ENCODE measurements at regions not wholly inside any gene's neighbourhood (a gene's known extent, or its start where the extent isn't known, plus 50 kb on each side); places are given as distances from the start of the nearest gene placed in this dataset.

GRCh38 chr15:68499620-68500312 is 67.8 kb upstream of the ITGA11 start:
- dilution Hi-C loops (cut with MboI; ENCODE audit: extremely low pct_ligation_motif_present, low sequenced_read_pairs), result no loop called here
- no peak for FAIRE-seq

GRCh38 chr15:68500363-68501258 is 68.6 kb upstream of the ITGA11 start:
- H3K27ac ChIP-seq (ENCODE audit: control insufficient read depth, insufficient read depth, low read length), result no peak overlapping the region
- no peaks in the 10 kb centered on the region for H3K4me1 ChIP-seq (ENCODE audit: control insufficient read depth, extremely low read depth, insufficient read depth, low read length)
- FAIRE-seq (no peak), DNase-seq (ENCODE audit: low read depth, low spot score) (no peak)
- no peaks in the 10 kb centered on the region for H3K36me3 ChIP-seq (ENCODE audit: control insufficient read depth in 2 of 2, extremely low read depth in 1 of 2, insufficient read depth in 2 of 2, low read length in 2 of 2)
- H3K79me2 ChIP-seq (ENCODE audit: control insufficient read depth, insufficient read depth, low read length), result no peaks in the 10 kb centered on the region
- H3K27me3 ChIP-seq (ENCODE audit: control insufficient read depth, extremely low read depth, insufficient read depth, low read length), result peaks cover 5% of the 10 kb centered on the region
- no peak overlapping the region for H3K9ac ChIP-seq (ENCODE audit: control insufficient read depth, extremely low read depth, insufficient read depth, low read length)
- H4K20me1 ChIP-seq (ENCODE audit: control insufficient read depth, extremely low read depth, insufficient read depth, low read length), result no peaks in the 10 kb centered on the region
- no peaks in the 10 kb centered on the region for H3K9me3 ChIP-seq (ENCODE audit: control insufficient read depth, low read depth, low read length)
- TF ChIP-seq CTCF (optimal IDR thresholded peaks at IDR 0.05 in 1 of 3, IDR thresholded peaks at IDR 0.05 in 1 of 3, conservative IDR thresholded peaks at IDR 0.05 in 1 of 3; ENCODE audit: extremely low read depth in 1 of 3, insufficient read depth in 2 of 3, low read length in 3 of 3), result no peak
- no peak for TF ChIP-seq EZH2 (IDR thresholded peaks at IDR 0.05; ENCODE audit: low read length)
- H3K9me1 ChIP-seq (ENCODE audit: control insufficient read depth, extremely low read depth, insufficient read depth, low read length), result no peaks in the 10 kb centered on the region
- H3K4me2 ChIP-seq (ENCODE audit: control insufficient read depth, extremely low read depth, insufficient read depth, low read depth, low read length), result no peak overlapping the region
- dilution Hi-C loops (cut with MboI; ENCODE audit: extremely low pct_ligation_motif_present, low sequenced_read_pairs), result no loop called here
- no peak overlapping the region for H2AFZ ChIP-seq (ENCODE audit: control insufficient read depth, low read length)
- H3K4me3 ChIP-seq (ENCODE audit: control insufficient read depth in 2 of 3, extremely low read depth in 1 of 3, insufficient read depth in 2 of 3, low read depth in 1 of 3, low read length in 3 of 3), result no peak overlapping the region

More at GRCh38 chr15:68499620-68500312, 67.8 kb upstream of the ITGA11 start:
- H3K9me3 ChIP-seq (ENCODE audit: control insufficient read depth, low read depth, low read length), result no peaks in the 10 kb centered on the region
- peaks cover 5% of the 10 kb centered on the region for H3K27me3 ChIP-seq (ENCODE audit: control insufficient read depth, extremely low read depth, insufficient read depth, low read length)
- H3K79me2 ChIP-seq (ENCODE audit: control insufficient read depth, insufficient read depth, low read length), result no peaks in the 10 kb centered on the region
- no peaks in the 10 kb centered on the region for H3K9me1 ChIP-seq (ENCODE audit: control insufficient read depth, extremely low read depth, insufficient read depth, low read length)
- H3K4me3 ChIP-seq (ENCODE audit: control insufficient read depth in 2 of 3, extremely low read depth in 1 of 3, insufficient read depth in 2 of 3, low read depth in 1 of 3, low read length in 3 of 3), result no peak overlapping the region
- H3K4me2 ChIP-seq (ENCODE audit: control insufficient read depth, extremely low read depth, insufficient read depth, low read depth, low read length), result no peak overlapping the region
- H3K4me1 ChIP-seq (ENCODE audit: control insufficient read depth, extremely low read depth, insufficient read depth, low read length), result no peaks in the 10 kb centered on the region
- H3K27ac ChIP-seq (ENCODE audit: control insufficient read depth, insufficient read depth, low read length), result no peak overlapping the region
- no peak overlapping the region for H3K9ac ChIP-seq (ENCODE audit: control insufficient read depth, extremely low read depth, insufficient read depth, low read length)
- no peak for DNase-seq (ENCODE audit: low read depth, low spot score)
- H3K36me3 ChIP-seq (ENCODE audit: control insufficient read depth in 2 of 2, extremely low read depth in 1 of 2, insufficient read depth in 2 of 2, low read length in 2 of 2), result no peaks in the 10 kb centered on the region
- no peak for TF ChIP-seq EZH2 (IDR thresholded peaks at IDR 0.05; ENCODE audit: low read length)
- no peak for TF ChIP-seq CTCF (optimal IDR thresholded peaks at IDR 0.05 in 1 of 3, IDR thresholded peaks at IDR 0.05 in 1 of 3, conservative IDR thresholded peaks at IDR 0.05 in 1 of 3; ENCODE audit: extremely low read depth in 1 of 3, insufficient read depth in 2 of 3, low read length in 3 of 3)
- H4K20me1 ChIP-seq (ENCODE audit: control insufficient read depth, extremely low read depth, insufficient read depth, low read length), result no peaks in the 10 kb centered on the region
- H2AFZ ChIP-seq (ENCODE audit: control insufficient read depth, low read length), result no peak overlapping the region
